ENCODE measurements at regions not wholly inside any gene's neighbourhood (a gene's known extent, or its start where the extent isn't known, plus 50 kb on each side); places are given as distances from the start of the nearest gene placed in this dataset.

GRCh38 chr11:104633226-104633625 is 265.0 kb downstream of the CASP12 start:
- TF ChIP-seq CTCF (conservative IDR thresholded peaks at IDR 0.05; ENCODE audit: low read length) (no peak), EZH2phosphoT487 (IDR thresholded peaks at IDR 0.05; ENCODE audit: borderline replicate concordance) (no peak)

All from Loucy (cell line).